ENCODE measurements at regions not wholly inside any gene's neighbourhood (a gene's known extent, or its start where the extent isn't known, plus 50 kb on each side); places are given as distances from the start of the nearest gene placed in this dataset.

- WGBS, 2 donors (ENCODE audit: low coverage in 1 of 2): 71% methylated on average over 1 of the region's 1 CpG; no CpG with 5 or more reads in 1 of the 2 donors
- no peaks in the 10 kb centered on the region for H3K9me3 ChIP-seq
- H3K4me1 ChIP-seq: no peaks in the 10 kb centered on the region
- no peaks in the 10 kb centered on the region for H3K36me3 ChIP-seq
- in situ Hi-C loops (cut with MboI; ENCODE audit: low pct_ligation_motif_present in 1 of 4, low pct_unique_long_range_greater_than_20kb in 1 of 4, low sequenced_read_pairs in 3 of 4): loop anchor here in 1 of 4 donors (25.0 kb wide), 1 partner anchor 497 kb away; no protein-coding TSS in a partner anchor
- intact Hi-C loops (cut with DNase I; ENCODE audit: low total_unique reads): no loop called here
- no peaks in the 10 kb centered on the region for H3K27me3 ChIP-seq
- TF ChIP-seq EP300 (IDR thresholded peaks at IDR 0.05; ENCODE audit: low read depth): no peak
- TF ChIP-seq POLR2A (IDR thresholded peaks at IDR 0.05): no peak
- TF ChIP-seq CTCF (IDR thresholded peaks at IDR 0.05): no peak
- no peak for TF ChIP-seq POLR2AphosphoS5 (IDR thresholded peaks at IDR 0.05)
- no peak for DNase-seq
- no peak overlapping the region for H3K4me3 ChIP-seq
- H3K27ac ChIP-seq: no peak overlapping the region
Observed at GRCh38 chr5:168209244-168209995, 82.0 kb upstream of the WWC1 start.

DNA sequence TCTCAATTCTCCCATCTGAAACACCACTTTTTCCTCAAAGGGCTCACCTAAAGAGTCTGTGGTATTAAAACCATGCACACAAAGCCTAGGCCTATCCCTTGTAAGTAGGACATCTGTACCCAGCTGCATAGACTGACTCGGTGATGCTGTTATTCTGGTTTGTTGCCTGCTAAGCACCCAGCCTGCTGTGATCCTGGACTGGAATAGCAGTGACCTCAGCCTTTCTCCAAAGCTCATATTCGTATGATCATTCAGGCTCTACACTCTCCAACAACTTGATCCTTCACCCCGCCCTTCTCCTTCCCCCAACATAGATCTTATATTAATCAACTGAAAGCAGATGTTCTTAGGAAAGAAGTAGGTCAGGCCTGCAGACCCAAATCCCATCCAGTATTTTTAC is 81.4 kb upstream of the WWC1 start:
- TF ChIP-seq POLR2A (IDR thresholded peaks at IDR 0.05) (no peak), CTCF (IDR thresholded peaks at IDR 0.05) (no peak), EP300 (IDR thresholded peaks at IDR 0.05; ENCODE audit: low read depth) (no peak), POLR2AphosphoS5 (IDR thresholded peaks at IDR 0.05) (no peak)
- Histone ChIP-seq H3K4me1 (no peaks in the 10 kb centered on the region), H3K4me3 (no peak overlapping the region), H3K9me3 (no peaks in the 10 kb centered on the region), H3K36me3 (no peaks in the 10 kb centered on the region), H3K27ac (no peak overlapping the region), H3K27me3 (no peaks in the 10 kb centered on the region)
- WGBS, 2 donors (ENCODE audit: low coverage in 1 of 2): 76% methylated on average over 3 of the region's 3 CpGs; no CpG with 5 or more reads in 1 of the 2 donors
- DNase-seq: no peak
- intact Hi-C loops (cut with DNase I; ENCODE audit: low total_unique reads) (loop anchor here (10.0 kb wide), 1 partner anchor 485 kb away; no protein-coding TSS in a partner anchor), in situ Hi-C loops (cut with MboI; ENCODE audit: low pct_ligation_motif_present in 1 of 4, low pct_unique_long_range_greater_than_20kb in 1 of 4, low sequenced_read_pairs in 3 of 4) (loop anchor here (10.0 to 25.0 kb wide), 5 partner anchors 85 to 498 kb away; no protein-coding TSS in a partner anchor)

DNA sequence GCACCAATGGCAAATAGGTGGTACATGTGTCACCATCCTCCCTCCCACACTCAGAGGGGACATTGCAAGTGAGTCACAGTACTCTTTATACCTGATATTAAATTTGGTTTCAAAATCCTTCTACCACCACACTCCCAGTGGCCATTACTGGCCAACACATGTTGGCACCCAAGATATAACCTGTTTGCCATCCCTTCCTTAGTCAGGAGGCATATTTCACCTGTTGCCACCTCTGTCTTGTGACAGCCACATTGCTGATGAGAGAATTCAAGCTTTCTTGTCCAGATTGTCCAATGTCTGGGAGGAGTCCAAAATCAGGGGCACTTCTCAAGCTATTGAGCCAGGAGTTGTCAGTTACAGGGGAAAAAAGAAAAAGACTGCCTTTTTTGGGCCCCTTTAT is 80.2 kb upstream of the WWC1 start:
- TF ChIP-seq POLR2A (IDR thresholded peaks at IDR 0.05): no peak
- H3K36me3 ChIP-seq: no peaks in the 10 kb centered on the region
- H3K27me3 ChIP-seq: no peaks in the 10 kb centered on the region
- intact Hi-C loops (cut with DNase I; ENCODE audit: low total_unique reads) (loop anchor here (10.0 kb wide), 1 partner anchor 486 kb away; no protein-coding TSS in a partner anchor), in situ Hi-C loops (cut with MboI; ENCODE audit: low pct_ligation_motif_present in 1 of 4, low pct_unique_long_range_greater_than_20kb in 1 of 4, low sequenced_read_pairs in 3 of 4) (loop anchor here (10.0 to 25.0 kb wide), 5 partner anchors 86 to 499 kb away; no protein-coding TSS in a partner anchor)
- H3K4me3 ChIP-seq: no peak overlapping the region
- H3K4me1 ChIP-seq: no peaks in the 10 kb centered on the region
- no peaks in the 10 kb centered on the region for H3K9me3 ChIP-seq
- DNase-seq: no peak
- no peak overlapping the region for H3K27ac ChIP-seq

- Histone ChIP-seq H3K4me1 (no peaks in the 10 kb centered on the region), H3K4me3 (no peak overlapping the region), H3K36me3 (no peaks in the 10 kb centered on the region), H3K27me3 (no peaks in the 10 kb centered on the region), H3K27ac (no peak overlapping the region), H3K9me3 (no peaks in the 10 kb centered on the region)
- intact Hi-C loops (cut with DNase I; ENCODE audit: low total_unique reads): loop anchor here (10.0 kb wide), 1 partner anchor 487 kb away; no protein-coding TSS in a partner anchor
- DNase-seq: no peak
- no peak for TF ChIP-seq POLR2AphosphoS5 (IDR thresholded peaks at IDR 0.05)
- TF ChIP-seq POLR2A (IDR thresholded peaks at IDR 0.05): no peak
- no peak for TF ChIP-seq EP300 (IDR thresholded peaks at IDR 0.05; ENCODE audit: low read depth)
- no peak for TF ChIP-seq CTCF (IDR thresholded peaks at IDR 0.05)
- WGBS, 2 donors (ENCODE audit: low coverage in 1 of 2): 85 to 95% methylated on average over 6 of the region's 6 CpGs
- in situ Hi-C loops (cut with MboI; ENCODE audit: low pct_ligation_motif_present in 1 of 4, low pct_unique_long_range_greater_than_20kb in 1 of 4, low sequenced_read_pairs in 3 of 4): loop anchor here (10.0 to 25.0 kb wide), 5 partner anchors 87 to 500 kb away; no protein-coding TSS in a partner anchor
Observed at GRCh38 chr5:168211936-168212335, 79.5 kb upstream of the WWC1 start.

Measured in transverse colon (tissue), 4 donors.